ENCODE measurements at regions not wholly inside any gene's neighbourhood (a gene's known extent, or its start where the extent isn't known, plus 50 kb on each side); places are given as distances from the start of the nearest gene placed in this dataset.

DNA sequence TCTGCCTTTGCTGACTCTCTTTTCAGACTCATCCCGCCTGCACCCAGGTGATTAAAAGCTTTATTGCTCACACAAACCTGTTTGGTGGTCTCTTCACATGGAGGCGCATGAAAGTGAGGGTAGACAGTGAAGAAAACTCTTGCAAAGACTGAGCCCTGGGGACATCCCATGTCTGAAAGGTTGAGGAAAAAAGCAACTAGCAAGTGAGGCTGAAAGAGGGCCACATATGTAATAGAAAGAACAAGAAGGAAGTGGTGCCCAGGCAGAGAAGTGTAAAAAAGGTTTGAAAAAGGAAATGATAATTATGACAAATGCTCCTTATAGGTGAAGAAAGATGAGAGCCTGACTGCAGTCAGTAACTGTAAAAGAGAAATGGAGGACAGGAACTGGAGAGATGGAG, 115.9 kb upstream of the NEK7 start:
- TF ChIP-seq POLR2A (IDR thresholded peaks at IDR 0.05), result no peak
- TF ChIP-seq, protein P1, sequence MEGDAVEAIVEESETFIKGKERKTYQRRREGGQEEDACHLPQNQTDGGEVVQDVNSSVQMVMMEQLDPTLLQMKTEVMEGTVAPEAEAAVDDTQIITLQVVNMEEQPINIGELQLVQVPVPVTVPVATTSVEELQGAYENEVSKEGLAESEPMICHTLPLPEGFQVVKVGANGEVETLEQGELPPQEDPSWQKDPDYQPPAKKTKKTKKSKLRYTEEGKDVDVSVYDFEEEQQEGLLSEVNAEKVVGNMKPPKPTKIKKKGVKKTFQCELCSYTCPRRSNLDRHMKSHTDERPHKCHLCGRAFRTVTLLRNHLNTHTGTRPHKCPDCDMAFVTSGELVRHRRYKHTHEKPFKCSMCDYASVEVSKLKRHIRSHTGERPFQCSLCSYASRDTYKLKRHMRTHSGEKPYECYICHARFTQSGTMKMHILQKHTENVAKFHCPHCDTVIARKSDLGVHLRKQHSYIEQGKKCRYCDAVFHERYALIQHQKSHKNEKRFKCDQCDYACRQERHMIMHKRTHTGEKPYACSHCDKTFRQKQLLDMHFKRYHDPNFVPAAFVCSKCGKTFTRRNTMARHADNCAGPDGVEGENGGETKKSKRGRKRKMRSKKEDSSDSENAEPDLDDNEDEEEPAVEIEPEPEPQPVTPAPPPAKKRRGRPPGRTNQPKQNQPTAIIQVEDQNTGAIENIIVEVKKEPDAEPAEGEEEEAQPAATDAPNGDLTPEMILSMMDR (IDR thresholded peaks at IDR 0.05), result no peak

All from lower leg skin (tissue), 3 donors.